ENCODE measurements at regions not wholly inside any gene's neighbourhood (a gene's known extent, or its start where the extent isn't known, plus 50 kb on each side); places are given as distances from the start of the nearest gene placed in this dataset.
A peak's percentile ranks its signal among the peaks of the same experiment; 100 is the strongest.
"Not testable (repeated sequence)": the region's sequence is repeated elsewhere in the genome, so short reads cannot be mapped to it uniquely, and the experiment has no call there.

- 81 to 90% (median 85%) methylated on average over 10 of the region's 10 CpGs for WGBS, 3 donors
- H3K27me3 ChIP-seq (ENCODE audit: control insufficient read depth in 3 of 3, insufficient read depth in 3 of 3, low read length in 3 of 3): not testable (repeated sequence)
Measured at GRCh38 chr4:75317641-75318040, 196.6 kb downstream of the RCHY1 start.

GRCh38 chr4:75308049-75308448, 206.2 kb downstream of the RCHY1 start:
- FAIRE-seq: no peak
- no peak overlapping the region for H3K4me3 ChIP-seq (ENCODE audit: low read depth in 1 of 3, low read length in 3 of 3)
- 63 to 71% (median 65%) methylated on average over 1 of the region's 1 CpG for WGBS, 3 donors

More at GRCh38 chr4:75317641-75318040, 196.6 kb downstream of the RCHY1 start:
- H3K9me3 ChIP-seq (ENCODE audit: control insufficient read depth in 2 of 2, insufficient read depth in 1 of 2, low read depth in 1 of 2, low read length in 1 of 2); H3K4me3 ChIP-seq (ENCODE audit: low read depth in 1 of 3, low read length in 3 of 3); H3K4me1 ChIP-seq (ENCODE audit: control insufficient read depth in 3 of 3, insufficient read depth in 2 of 3, low read depth in 1 of 3, low read length in 2 of 3); DNase-seq; FAIRE-seq; H3K27ac ChIP-seq (ENCODE audit: low read depth in 1 of 3, low read length in 2 of 3); H3K36me3 ChIP-seq (ENCODE audit: control insufficient read depth in 3 of 3, insufficient read depth in 2 of 3, low read depth in 1 of 3, low read length in 3 of 3): not testable (repeated sequence)

DNA sequence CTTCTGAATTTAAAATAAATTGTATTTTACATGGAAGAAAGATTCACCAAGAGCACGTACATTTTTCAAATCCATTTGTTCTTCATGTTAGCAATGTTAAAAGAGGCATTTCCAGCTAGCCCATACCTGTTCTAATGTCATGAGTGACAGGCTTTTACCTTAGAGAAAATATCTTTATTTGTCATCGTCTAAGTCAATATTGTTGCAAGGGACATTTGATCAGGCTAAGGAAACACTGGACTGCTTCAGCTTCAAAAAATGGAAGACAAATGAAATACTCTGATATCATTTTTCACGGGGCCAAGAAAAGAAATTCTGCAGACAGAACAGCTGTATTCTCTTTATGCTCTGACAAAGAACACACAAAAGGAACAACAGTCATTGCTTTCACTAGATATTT, 207.7 kb downstream of the RCHY1 start:
- Histone ChIP-seq H3K4me1 (ENCODE audit: control insufficient read depth in 3 of 3, insufficient read depth in 2 of 3, low read depth in 1 of 3, low read length in 2 of 3) (no peaks in the 10 kb centered on the region), H3K27me3 (ENCODE audit: control insufficient read depth in 3 of 3, insufficient read depth in 3 of 3, low read length in 3 of 3) (no peaks in the 10 kb centered on the region), H3K27ac (ENCODE audit: low read depth in 1 of 3, low read length in 2 of 3) (no peak overlapping the region), H3K36me3 (ENCODE audit: control insufficient read depth in 3 of 3, insufficient read depth in 2 of 3, low read depth in 1 of 3, low read length in 3 of 3) (no peaks in the 10 kb centered on the region), H3K9me3 (ENCODE audit: control insufficient read depth in 2 of 2, insufficient read depth in 1 of 2, low read depth in 1 of 2, low read length in 1 of 2) (peaks cover 0 to 9% of the 10 kb centered on the region in 2 donors), H3K4me3 (ENCODE audit: low read depth in 1 of 3, low read length in 3 of 3) (no peak overlapping the region)
- DNase-seq (no peak), FAIRE-seq (no peak)
- 31 to 57% (median 41%) methylated on average over 3 of the region's 3 CpGs for WGBS, 3 donors

More at GRCh38 chr4:75308049-75308448, 206.2 kb downstream of the RCHY1 start:
- no peak for DNase-seq
- Histone ChIP-seq H3K4me1 (ENCODE audit: control insufficient read depth in 3 of 3, insufficient read depth in 2 of 3, low read depth in 1 of 3, low read length in 2 of 3) (no peaks in the 10 kb centered on the region), H3K27me3 (ENCODE audit: control insufficient read depth in 3 of 3, insufficient read depth in 3 of 3, low read length in 3 of 3) (no peaks in the 10 kb centered on the region), H3K9me3 (ENCODE audit: control insufficient read depth in 2 of 2, insufficient read depth in 1 of 2, low read depth in 1 of 2, low read length in 1 of 2) (peaks cover 0 to 9% of the 10 kb centered on the region in 2 donors), H3K36me3 (ENCODE audit: control insufficient read depth in 3 of 3, insufficient read depth in 2 of 3, low read depth in 1 of 3, low read length in 3 of 3) (no peaks in the 10 kb centered on the region), H3K27ac (ENCODE audit: low read depth in 1 of 3, low read length in 2 of 3) (no peak overlapping the region)

- DNase-seq (no peak), FAIRE-seq (no peak)
- Histone ChIP-seq H3K9me3 (ENCODE audit: control insufficient read depth in 2 of 2, insufficient read depth in 1 of 2, low read depth in 1 of 2, low read length in 1 of 2) (peaks cover 0 to 10% of the 10 kb centered on the region in 2 donors), H3K4me1 (ENCODE audit: control insufficient read depth in 3 of 3, insufficient read depth in 2 of 3, low read depth in 1 of 3, low read length in 2 of 3) (no peaks in the 10 kb centered on the region), H3K27me3 (ENCODE audit: control insufficient read depth in 3 of 3, insufficient read depth in 3 of 3, low read length in 3 of 3) (no peaks in the 10 kb centered on the region), H3K27ac (ENCODE audit: low read depth in 1 of 3, low read length in 2 of 3) (no peak overlapping the region), H3K36me3 (ENCODE audit: control insufficient read depth in 3 of 3, insufficient read depth in 2 of 3, low read depth in 1 of 3, low read length in 3 of 3) (no peaks in the 10 kb centered on the region), H3K4me3 (ENCODE audit: low read depth in 1 of 3, low read length in 3 of 3) (no peak overlapping the region)
- WGBS, 3 donors: 67 to 80% (median 68%) methylated on average over 2 of the region's 2 CpGs
Measured at GRCh38 chr4:75302648-75303047, 211.6 kb downstream of the RCHY1 start.

- DNase-seq: peak; percentile 10 to 53
- Histone ChIP-seq H3K9me3 (ENCODE audit: control insufficient read depth in 2 of 2, insufficient read depth in 1 of 2, low read depth in 1 of 2, low read length in 1 of 2) (no peaks in the 10 kb centered on the region), H3K27me3 (ENCODE audit: control insufficient read depth in 3 of 3, insufficient read depth in 3 of 3, low read length in 3 of 3) (no peaks in the 10 kb centered on the region), H3K27ac (ENCODE audit: low read depth in 1 of 3, low read length in 2 of 3) (no peak overlapping the region), H3K36me3 (ENCODE audit: control insufficient read depth in 3 of 3, insufficient read depth in 2 of 3, low read depth in 1 of 3, low read length in 3 of 3) (no peaks in the 10 kb centered on the region), H3K4me3 (ENCODE audit: low read depth in 1 of 3, low read length in 3 of 3) (no peak overlapping the region), H3K4me1 (ENCODE audit: control insufficient read depth in 3 of 3, insufficient read depth in 2 of 3, low read depth in 1 of 3, low read length in 2 of 3) (peaks cover 0 to 11% (median 0%) of the 10 kb centered on the region in 3 donors)
- WGBS, 3 donors: 45 to 71% (median 67%) methylated on average over 7 of the region's 7 CpGs
- FAIRE-seq: no peak
Measured at GRCh38 chr4:75289914-75290582, 224.2 kb downstream of the RCHY1 start.

- FAIRE-seq (no peak), DNase-seq (peak in 1 of 2 donors; percentile 10)
- Histone ChIP-seq H3K36me3 (ENCODE audit: control insufficient read depth in 3 of 3, insufficient read depth in 2 of 3, low read depth in 1 of 3, low read length in 3 of 3) (no peaks in the 10 kb centered on the region), H3K4me3 (ENCODE audit: low read depth in 1 of 3, low read length in 3 of 3) (no peak overlapping the region), H3K9me3 (ENCODE audit: control insufficient read depth in 2 of 2, insufficient read depth in 1 of 2, low read depth in 1 of 2, low read length in 1 of 2) (no peaks in the 10 kb centered on the region), H3K27me3 (ENCODE audit: control insufficient read depth in 3 of 3, insufficient read depth in 3 of 3, low read length in 3 of 3) (no peaks in the 10 kb centered on the region), H3K4me1 (ENCODE audit: control insufficient read depth in 3 of 3, insufficient read depth in 2 of 3, low read depth in 1 of 3, low read length in 2 of 3) (peaks cover 0 to 11% (median 0%) of the 10 kb centered on the region in 3 donors), H3K27ac (ENCODE audit: low read depth in 1 of 3, low read length in 2 of 3) (peak overlapping the region in 1 of 3 donors; percentile 66)
- WGBS, 3 donors: 54 to 56% (median 54%) methylated on average over 8 of the region's 8 CpGs
Measured at GRCh38 chr4:75287738-75288517, 226.3 kb downstream of the RCHY1 start.

DNA sequence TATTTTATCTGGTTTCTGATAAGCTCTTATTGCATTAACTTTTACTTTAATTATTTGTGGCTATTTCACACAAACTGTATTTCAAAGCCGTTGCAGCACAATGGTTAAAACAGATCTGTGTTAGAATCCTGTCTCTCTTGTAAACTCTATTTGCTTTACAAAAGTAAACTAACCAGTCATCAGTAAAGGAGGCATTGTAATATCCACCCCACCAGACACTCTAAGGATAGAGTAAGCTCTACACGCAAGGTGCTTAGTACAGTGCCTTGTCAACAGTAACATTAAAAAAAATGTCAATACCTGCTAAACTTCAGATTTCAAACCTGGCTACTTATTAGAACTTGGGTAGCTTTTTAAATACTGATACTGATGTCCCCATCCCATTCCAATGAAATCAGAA, 228.4 kb downstream of the RCHY1 start:
- FAIRE-seq (no peak), DNase-seq (no peak)
- Histone ChIP-seq H3K27me3 (ENCODE audit: control insufficient read depth in 3 of 3, insufficient read depth in 3 of 3, low read length in 3 of 3) (no peaks in the 10 kb centered on the region), H3K9me3 (ENCODE audit: control insufficient read depth in 2 of 2, insufficient read depth in 1 of 2, low read depth in 1 of 2, low read length in 1 of 2) (no peaks in the 10 kb centered on the region), H3K4me3 (ENCODE audit: low read depth in 1 of 3, low read length in 3 of 3) (no peak overlapping the region), H3K27ac (ENCODE audit: low read depth in 1 of 3, low read length in 2 of 3) (no peak overlapping the region), H3K4me1 (ENCODE audit: control insufficient read depth in 3 of 3, insufficient read depth in 2 of 3, low read depth in 1 of 3, low read length in 2 of 3) (peaks cover 0 to 11% (median 0%) of the 10 kb centered on the region in 3 donors), H3K36me3 (ENCODE audit: control insufficient read depth in 3 of 3, insufficient read depth in 2 of 3, low read depth in 1 of 3, low read length in 3 of 3) (no peaks in the 10 kb centered on the region)
- WGBS, 3 donors: 87 to 90% (median 89%) methylated on average over 2 of the region's 2 CpGs

DNA sequence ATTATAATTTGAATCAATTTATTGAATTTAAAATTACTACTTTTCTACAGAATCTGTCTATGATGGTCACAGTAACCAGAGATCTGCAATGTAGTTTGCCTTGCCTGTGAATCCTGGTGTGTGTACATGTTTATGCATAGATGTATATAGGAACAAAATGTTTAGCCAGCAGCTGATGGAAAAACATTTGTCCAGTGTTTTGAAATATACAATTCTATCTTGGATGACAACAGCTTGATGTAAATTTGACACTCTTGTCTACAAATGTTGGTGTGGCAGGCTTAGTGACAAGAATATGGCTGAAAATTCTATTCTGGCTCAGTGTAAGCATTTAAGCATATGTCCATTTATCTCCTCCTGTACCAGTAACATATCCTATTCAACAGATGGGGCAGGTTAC, 229.4 kb downstream of the RCHY1 start:
- H3K27ac ChIP-seq (ENCODE audit: low read depth in 1 of 3, low read length in 2 of 3): no peak overlapping the region
- H3K36me3 ChIP-seq (ENCODE audit: control insufficient read depth in 3 of 3, insufficient read depth in 2 of 3, low read depth in 1 of 3, low read length in 3 of 3): no peaks in the 10 kb centered on the region
- DNase-seq (no peak), FAIRE-seq (no peak)
- no peaks in the 10 kb centered on the region for H3K27me3 ChIP-seq (ENCODE audit: control insufficient read depth in 3 of 3, insufficient read depth in 3 of 3, low read length in 3 of 3)
- H3K9me3 ChIP-seq (ENCODE audit: control insufficient read depth in 2 of 2, insufficient read depth in 1 of 2, low read depth in 1 of 2, low read length in 1 of 2): no peaks in the 10 kb centered on the region
- H3K4me3 ChIP-seq (ENCODE audit: low read depth in 1 of 3, low read length in 3 of 3): no peak overlapping the region
- H3K4me1 ChIP-seq (ENCODE audit: control insufficient read depth in 3 of 3, insufficient read depth in 2 of 3, low read depth in 1 of 3, low read length in 2 of 3): peaks cover 0 to 11% (median 0%) of the 10 kb centered on the region in 3 donors
